Keratinocyte (primary cell): ENCODE measurements at regions not wholly inside any gene's neighbourhood (a gene's known extent, or its start where the extent isn't known, plus 50 kb on each side); places are given as distances from the start of the nearest gene placed in this dataset.

Experiments
- DNase-seq: peaks from one replicate; pipeline ENCODE4 v3.0.0-alpha.2; 2011; ENCODE audit warnings: low read depth, missing footprints, low spot score
- FAIRE-seq: peaks from 2 replicates; lab custom pipeline; 2011; peaks lifted over from hg19 to GRCh38; lab: Jason Lieb, UNC
- H2AFZ ChIP-seq: 2 replicates; pipeline ENCODE4 v1.6.0; 2012; ENCODE audit warnings: low read length, control low read depth, inconsistent platforms; ENCODE audit not compliant: control insufficient read depth
- H3K27ac ChIP-seq: 2 replicates; pipeline ENCODE4 v1.5.1; 2011; ENCODE audit warnings: low read length; ENCODE audit not compliant: control insufficient read depth, insufficient read depth
- H3K27me3 ChIP-seq: 3 replicates; pipeline ENCODE4 v1.6.0; 2011; ENCODE audit warnings: low read length; ENCODE audit not compliant: control insufficient read depth, insufficient read depth; ENCODE audit errors: extremely low read depth
- H3K36me3 ChIP-seq, 2 experiments: 2 replicates in 1 of 2; 3 replicates in 1 of 2; pipeline ENCODE4 v1.5.1; 2011; ENCODE audit warnings: low read length in 2 of 2, mild to moderate bottlenecking in 1 of 2; ENCODE audit not compliant: control insufficient read depth in 2 of 2, insufficient read depth in 2 of 2; ENCODE audit errors: extremely low read depth in 1 of 2
- H3K4me1 ChIP-seq: 3 replicates; pipeline ENCODE4 v1.5.1; 2011; ENCODE audit warnings: low read length; ENCODE audit not compliant: control insufficient read depth, insufficient read depth; ENCODE audit errors: extremely low read depth
- H3K4me2 ChIP-seq: 3 replicates; pipeline ENCODE4 v1.6.0; 2011; ENCODE audit warnings: low read depth, low read length; ENCODE audit not compliant: control insufficient read depth, insufficient read depth; ENCODE audit errors: extremely low read depth
- H3K4me3 ChIP-seq, 3 experiments: fragments of 200-600 bp in 1 of 3; sonication (generic) in 1 of 3; 2 replicates in 2 of 3; 3 replicates in 1 of 3; pipeline ENCODE4 v1.5.1; 2011 to 2016; ENCODE audit warnings: low read length in 3 of 3, mild to moderate bottlenecking in 3 of 3, control low read depth in 2 of 3, inconsistent platforms in 1 of 3, low read depth in 1 of 3, mixed read lengths in 1 of 3, mixed run types in 1 of 3, moderate library complexity in 1 of 3; ENCODE audit not compliant: control insufficient read depth in 2 of 3, insufficient read depth in 2 of 3; ENCODE audit errors: extremely low read depth in 1 of 3
- H3K79me2 ChIP-seq: 2 replicates; pipeline ENCODE4 v1.6.0; 2012; ENCODE audit warnings: low read length; ENCODE audit not compliant: control insufficient read depth, insufficient read depth
- H3K9ac ChIP-seq: 3 replicates; pipeline ENCODE4 v1.6.0; 2011; ENCODE audit warnings: low read length; ENCODE audit not compliant: control insufficient read depth, insufficient read depth; ENCODE audit errors: extremely low read depth
- H3K9me1 ChIP-seq: 3 replicates; pipeline ENCODE4 v1.6.0; 2011; ENCODE audit warnings: low read length; ENCODE audit not compliant: control insufficient read depth, insufficient read depth; ENCODE audit errors: extremely low read depth
- H3K9me3 ChIP-seq: 2 replicates; pipeline ENCODE4 v1.5.1; 2012; ENCODE audit warnings: low read depth, low read length; ENCODE audit not compliant: control insufficient read depth
- H4K20me1 ChIP-seq: 3 replicates; pipeline ENCODE4 v1.6.0; 2011; ENCODE audit warnings: low read length; ENCODE audit not compliant: control insufficient read depth, insufficient read depth; ENCODE audit errors: extremely low read depth
- CTCF ChIP-seq, 3 experiments: IDR thresholded peaks in 1 of 3; conservative IDR thresholded peaks in 1 of 3; optimal IDR thresholded peaks in 1 of 3; 2 replicates in 2 of 3; 3 replicates in 1 of 3; pipeline versions ENCODE3 to v1.5.1; 2011; ENCODE audit warnings: low read length in 3 of 3, mild to moderate bottlenecking in 3 of 3, moderate library complexity in 2 of 3, control low read depth in 1 of 3, inconsistent platforms in 1 of 3; ENCODE audit not compliant: insufficient read depth in 2 of 3; ENCODE audit errors: extremely low read depth in 1 of 3
- EZH2 ChIP-seq: IDR thresholded peaks from one replicate; pipeline ENCODE4 v1.6.1; 2012; ENCODE audit warnings: inconsistent platforms, mild to moderate bottlenecking, low read length, moderate library complexity
- dilution Hi-C: fragments of 300-500 bp; cut with MboI; formaldehyde crosslinking; loops from one replicate; pipeline ENCODE4 v1.7.0; 2020; ENCODE audit warnings: low sequenced_read_pairs; ENCODE audit not compliant: extremely low pct_ligation_motif_present

- Histone ChIP-seq H3K27ac (no peak overlapping the region), H3K4me1 (no peaks in the 10 kb centered on the region), H3K27me3 (peaks cover 6% of the 10 kb centered on the region), H3K79me2 (no peaks in the 10 kb centered on the region), H3K4me3 (no peak overlapping the region), H3K9me1 (no peaks in the 10 kb centered on the region), H2AFZ (no peak overlapping the region), H3K36me3 (no peaks in the 10 kb centered on the region), H3K9ac (no peak overlapping the region), H3K4me2 (no peak overlapping the region), H3K9me3 (no peaks in the 10 kb centered on the region), H4K20me1 (no peaks in the 10 kb centered on the region)
- no peak for TF ChIP-seq CTCF (optimal IDR thresholded peaks at IDR 0.05 in 1 of 3, IDR thresholded peaks at IDR 0.05 in 1 of 3, conservative IDR thresholded peaks at IDR 0.05 in 1 of 3; ENCODE audit: extremely low read depth in 1 of 3, insufficient read depth in 2 of 3, low read length in 3 of 3)
- TF ChIP-seq EZH2: no peak
- FAIRE-seq (no peak), DNase-seq (no peak)
- dilution Hi-C loops: no loop called here
Observed at GRCh38 chr1:201639391-201639790, 100.5 kb downstream of the NAV1 start.

GRCh38 chr1:201639826-201640225 is 100.9 kb downstream of the NAV1 start:
- dilution Hi-C loops: no loop called here
- peaks cover 6% of the 10 kb centered on the region for H3K27me3 ChIP-seq
- no peak overlapping the region for H3K27ac ChIP-seq
- no peaks in the 10 kb centered on the region for H3K9me3 ChIP-seq
- H3K36me3 ChIP-seq: no peaks in the 10 kb centered on the region
- H3K79me2 ChIP-seq: no peaks in the 10 kb centered on the region
- H4K20me1 ChIP-seq: no peaks in the 10 kb centered on the region
- H3K4me2 ChIP-seq: no peak overlapping the region
- no peak overlapping the region for H2AFZ ChIP-seq
- no peak overlapping the region for H3K4me3 ChIP-seq
- FAIRE-seq: no peak
- no peak overlapping the region for H3K9ac ChIP-seq
- H3K4me1 ChIP-seq: no peaks in the 10 kb centered on the region
- no peaks in the 10 kb centered on the region for H3K9me1 ChIP-seq
- no peak for TF ChIP-seq CTCF (optimal IDR thresholded peaks at IDR 0.05 in 1 of 3, IDR thresholded peaks at IDR 0.05 in 1 of 3, conservative IDR thresholded peaks at IDR 0.05 in 1 of 3; ENCODE audit: extremely low read depth in 1 of 3, insufficient read depth in 2 of 3, low read length in 3 of 3)
- TF ChIP-seq EZH2: no peak
- DNase-seq: no peak
